Fibroblast of upper back skin (primary cell): ENCODE measurements at regions not wholly inside any gene's neighbourhood (a gene's known extent, or its start where the extent isn't known, plus 50 kb on each side); places are given as distances from the start of the nearest gene placed in this dataset.
A peak's percentile ranks its signal among the peaks of the same experiment; 100 is the strongest.
"Not testable (repeated sequence)": the region's sequence is repeated elsewhere in the genome, so short reads cannot be mapped to it uniquely, and the experiment has no call there.

ENCODE experiments used
- DNase-seq: peaks from one replicate; pipeline ENCODE4 v3.0.0-alpha.2; 2013

DNA sequence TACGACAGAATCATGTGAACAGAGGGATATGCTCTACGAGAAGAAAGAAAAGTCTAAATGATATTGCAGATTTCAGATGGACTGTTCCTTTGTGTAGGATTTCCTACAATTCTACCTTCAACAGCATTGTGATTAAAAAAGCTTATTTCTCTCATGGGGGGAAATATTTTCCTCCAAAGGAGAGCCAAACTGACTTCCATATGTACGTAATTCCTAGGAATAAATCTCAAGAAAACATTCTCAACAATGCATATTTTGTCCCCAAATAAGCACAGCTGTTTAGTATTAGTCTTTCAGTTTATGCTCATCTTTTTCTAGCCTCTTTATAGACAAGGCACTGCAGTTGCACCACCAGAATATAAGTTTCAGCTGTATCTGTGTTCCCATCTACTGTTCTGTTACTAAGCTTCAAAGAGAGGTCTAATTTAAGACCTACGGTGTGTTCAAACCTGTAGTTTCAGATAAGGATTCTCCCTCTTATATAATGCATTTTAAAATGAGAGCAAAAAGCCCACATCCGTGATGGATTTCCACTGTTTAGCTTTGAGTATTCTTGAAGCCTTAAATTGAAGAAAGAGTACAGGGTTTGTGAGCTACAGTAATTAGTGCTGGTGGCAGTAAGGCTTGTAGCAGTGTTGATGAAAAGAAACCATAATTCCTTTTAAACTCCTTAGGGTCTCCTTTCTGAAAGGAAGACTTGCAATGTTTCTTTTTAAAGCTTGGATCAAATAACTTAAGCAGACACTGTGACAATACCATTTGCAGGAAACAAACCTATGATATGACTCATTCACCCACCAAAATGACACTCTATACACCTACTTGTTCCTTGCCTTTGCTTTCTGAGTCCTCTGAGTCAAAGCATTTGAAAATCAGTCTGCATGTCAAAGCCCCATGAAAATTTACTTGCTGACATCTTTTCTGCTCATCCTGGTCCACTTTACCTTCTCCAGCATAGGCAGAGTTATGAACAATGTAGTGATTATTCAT is 754.1 kb downstream of the NOVA1 start:
- DNase-seq, result no peak

- no peak for DNase-seq
These were observed 756.6 kb downstream of the NOVA1 start for GRCh38 chr14:25841226-25841625.

GRCh38 chr14:25837551-25837965 is 760.3 kb downstream of the NOVA1 start:
- DNase-seq, result no peak

- no peak for DNase-seq
These were observed 761.2 kb downstream of the NOVA1 start for GRCh38 chr14:25836636-25837035.

- DNase-seq, result peak; percentile 45
These were observed 764.3 kb downstream of the NOVA1 start for GRCh38 chr14:25833341-25834126.

GRCh38 chr14:25832585-25832984 is 765.2 kb downstream of the NOVA1 start:
- peak; percentile 20 for DNase-seq

GRCh38 chr14:25828562-25828961 is 769.3 kb downstream of the NOVA1 start:
- DNase-seq, result no peak

DNA sequence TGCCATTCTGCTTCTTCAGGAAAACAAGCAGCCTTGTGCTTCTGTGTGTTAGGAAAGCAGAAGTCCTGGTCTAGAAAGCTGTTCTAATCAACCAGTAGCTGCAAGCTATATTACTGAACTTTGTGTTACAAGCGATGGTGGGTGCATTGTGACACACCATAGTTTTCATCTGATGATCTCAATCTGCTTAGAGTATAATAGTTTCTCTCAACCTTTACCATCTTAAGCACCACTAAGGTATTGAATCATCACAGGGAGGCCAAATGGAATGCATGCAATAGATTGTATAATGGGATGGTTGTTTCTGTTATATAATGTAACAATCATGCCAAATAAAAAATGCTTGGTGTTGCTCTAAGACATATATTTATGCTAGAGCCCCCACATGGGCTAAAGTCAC is 771.7 kb downstream of the NOVA1 start:
- no peak for DNase-seq

- DNase-seq, result no peak
These were observed 770.4 kb upstream of the STXBP6 start for GRCh38 chr14:25820368-25820767.

GRCh38 chr14:25814622-25815021 is 764.7 kb upstream of the STXBP6 start:
- not testable (repeated sequence) for DNase-seq

DNA sequence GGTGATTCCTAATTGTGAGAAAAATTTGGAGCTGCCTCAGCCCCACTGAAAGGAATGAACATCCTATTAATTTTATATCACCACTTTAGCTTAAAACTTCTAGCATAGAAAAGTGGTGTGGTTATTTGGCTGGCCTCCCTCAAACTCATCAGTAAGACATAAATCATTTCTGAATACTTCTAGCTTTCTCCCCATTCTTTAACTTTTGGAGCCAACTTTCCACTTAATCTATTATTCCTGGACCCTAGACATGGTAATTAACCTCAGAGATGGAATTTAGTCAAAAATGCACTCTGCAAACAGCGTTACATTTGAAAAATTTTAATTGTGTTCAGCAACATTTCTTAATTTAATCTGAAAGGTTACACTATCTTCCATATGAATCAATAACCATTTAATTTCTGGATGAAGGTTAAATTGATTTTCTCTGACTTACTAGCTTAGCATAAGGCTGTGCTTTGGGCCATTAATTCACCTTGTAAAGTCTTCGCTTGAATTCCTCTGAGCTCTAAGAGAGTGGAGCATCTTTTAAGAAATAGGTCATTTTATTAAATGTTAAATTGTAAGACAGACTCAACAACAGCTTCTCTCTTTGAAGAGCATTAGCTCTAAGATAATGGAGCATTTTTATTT is 753.6 kb upstream of the STXBP6 start:
- DNase-seq, result no peak

GRCh38 chr14:25800841-25801240 is 750.9 kb upstream of the STXBP6 start:
- no peak for DNase-seq

DNA sequence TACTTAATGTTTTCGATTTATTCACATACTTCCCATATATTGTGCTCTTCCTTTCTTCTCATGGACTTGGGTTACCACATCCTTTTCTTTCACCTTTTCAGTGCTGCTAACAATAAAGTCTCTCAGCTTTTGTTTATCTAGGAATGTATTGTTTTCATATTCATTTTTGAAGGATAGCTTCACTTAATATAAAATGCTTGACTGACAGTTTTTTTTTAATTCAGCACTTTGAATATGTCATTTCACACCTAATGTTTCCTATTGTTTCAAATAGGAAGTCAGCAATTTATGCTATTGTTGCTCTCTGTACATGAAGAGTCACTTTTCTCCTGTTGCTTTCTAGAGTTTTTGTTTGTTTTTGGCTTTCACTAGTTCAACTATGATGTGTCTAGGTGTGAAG is 738.3 kb upstream of the STXBP6 start:
- no peak for DNase-seq

DNA sequence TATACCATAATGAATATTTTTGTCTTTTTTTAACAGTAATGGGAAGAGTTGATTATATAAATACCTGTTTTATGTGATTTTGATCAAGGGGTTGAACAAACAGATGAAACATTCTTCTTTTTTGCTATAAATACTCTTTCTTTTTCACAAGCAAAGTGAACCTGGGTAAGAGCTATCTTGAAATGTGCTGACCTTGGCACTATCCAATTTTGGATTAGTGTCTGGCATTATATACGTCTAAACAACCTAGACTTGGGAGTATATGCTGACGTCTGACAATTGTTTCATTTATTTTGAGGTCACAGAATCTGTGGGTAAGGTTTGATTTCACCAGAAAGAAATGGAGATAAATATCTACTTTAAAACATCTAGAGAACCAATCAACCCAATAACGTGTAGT is 716.0 kb upstream of the STXBP6 start:
- DNase-seq, result no peak

DNA sequence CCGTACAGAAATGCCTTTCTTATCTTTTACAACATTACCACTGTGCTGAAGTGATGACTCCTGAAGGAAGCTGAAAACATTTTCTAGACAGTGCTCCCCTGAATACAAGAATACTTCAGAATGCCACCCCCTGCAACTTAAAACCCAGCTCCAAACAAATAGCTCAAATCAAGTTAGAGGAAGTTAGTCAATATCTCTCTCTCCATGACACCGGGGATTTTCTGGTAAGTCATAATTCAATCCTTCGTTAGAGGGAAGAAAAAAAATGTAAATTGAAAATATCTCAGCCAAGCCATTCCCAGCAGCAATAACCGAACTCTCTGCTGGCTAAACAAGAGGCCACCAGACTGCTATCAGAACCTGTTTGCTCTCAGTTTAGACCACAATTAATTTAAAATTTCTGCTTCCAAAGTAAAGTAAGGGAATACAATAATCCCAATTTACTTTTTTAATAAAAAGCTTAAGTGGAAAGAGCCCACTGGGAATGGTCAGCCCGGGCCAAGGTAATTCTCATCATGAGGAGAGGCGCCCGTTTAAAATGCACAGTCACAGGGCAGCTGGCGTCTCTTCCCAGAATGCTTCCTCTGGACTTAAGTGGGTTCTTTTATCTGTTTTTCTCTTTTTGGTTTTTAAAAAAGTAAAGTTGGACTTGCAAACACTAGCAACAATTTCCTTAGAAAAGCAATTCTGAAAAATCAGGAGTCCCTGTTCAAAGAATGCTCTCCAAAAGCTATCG is 710.1 kb upstream of the STXBP6 start:
- no peak for DNase-seq

DNA sequence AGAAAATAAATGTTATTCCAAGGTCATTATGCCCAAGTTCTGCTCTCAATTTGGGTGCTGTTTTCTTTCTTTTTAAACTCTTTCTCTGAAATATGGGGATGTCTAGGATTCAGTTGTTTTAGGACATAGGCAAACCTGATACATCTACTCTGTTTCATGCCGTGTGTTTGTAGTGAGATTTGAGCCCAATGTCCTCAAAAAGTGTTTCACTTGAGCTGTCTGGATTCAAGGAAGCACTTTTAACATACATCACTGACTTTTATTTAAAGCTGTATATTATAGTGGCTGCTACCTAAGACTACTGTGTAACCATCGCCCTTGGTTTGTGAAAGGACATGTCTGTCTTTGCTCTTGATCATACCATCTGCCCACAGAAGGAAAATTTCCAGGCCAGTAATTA is 709.3 kb upstream of the STXBP6 start:
- DNase-seq, result no peak

- no peak for DNase-seq
These were observed 707.4 kb upstream of the STXBP6 start for GRCh38 chr14:25757364-25757763.

- DNase-seq, result no peak
These were observed 706.9 kb upstream of the STXBP6 start for GRCh38 chr14:25756876-25757275.

DNA sequence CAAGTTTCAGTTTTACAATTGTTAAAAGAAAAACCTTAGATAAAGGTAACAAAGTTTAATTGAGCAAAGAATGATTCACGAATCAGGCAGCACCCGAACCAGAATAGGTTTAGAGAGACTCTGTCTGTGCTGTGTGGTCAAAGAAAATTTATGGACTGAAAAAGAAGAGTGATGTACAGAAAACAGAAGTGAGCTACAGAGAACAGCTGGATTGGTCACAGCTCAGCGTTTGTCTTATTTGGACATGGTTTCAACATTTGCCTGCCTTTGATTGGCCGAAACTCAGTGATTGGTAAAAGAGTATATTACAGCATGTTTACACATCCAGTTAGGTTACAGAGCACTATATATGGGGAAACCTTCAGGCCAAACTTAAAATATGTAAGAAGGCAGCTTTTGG is 703.2 kb upstream of the STXBP6 start:
- no peak for DNase-seq

GRCh38 chr14:25750436-25750835 is 700.5 kb upstream of the STXBP6 start:
- DNase-seq, result no peak
